ENCODE measurements at regions not wholly inside any gene's neighbourhood (a gene's known extent, or its start where the extent isn't known, plus 50 kb on each side); places are given as distances from the start of the nearest gene placed in this dataset.
"Not testable (repeated sequence)": the region's sequence is repeated elsewhere in the genome, so short reads cannot be mapped to it uniquely, and the experiment has no call there.

- no peak overlapping the region for H3K27ac Mint-ChIP-seq
- no peak for ATAC-seq (ENCODE audit: low read depth)
- no peaks in the 10 kb centered on the region for H3K36me3 Mint-ChIP-seq (ENCODE audit: low read depth)
- no peaks in the 10 kb centered on the region for H3K4me1 Mint-ChIP-seq
- ChIA-PET CTCF (no interaction called here), POLR2A (no interaction called here)
- TF ChIP-seq, protein P1, sequence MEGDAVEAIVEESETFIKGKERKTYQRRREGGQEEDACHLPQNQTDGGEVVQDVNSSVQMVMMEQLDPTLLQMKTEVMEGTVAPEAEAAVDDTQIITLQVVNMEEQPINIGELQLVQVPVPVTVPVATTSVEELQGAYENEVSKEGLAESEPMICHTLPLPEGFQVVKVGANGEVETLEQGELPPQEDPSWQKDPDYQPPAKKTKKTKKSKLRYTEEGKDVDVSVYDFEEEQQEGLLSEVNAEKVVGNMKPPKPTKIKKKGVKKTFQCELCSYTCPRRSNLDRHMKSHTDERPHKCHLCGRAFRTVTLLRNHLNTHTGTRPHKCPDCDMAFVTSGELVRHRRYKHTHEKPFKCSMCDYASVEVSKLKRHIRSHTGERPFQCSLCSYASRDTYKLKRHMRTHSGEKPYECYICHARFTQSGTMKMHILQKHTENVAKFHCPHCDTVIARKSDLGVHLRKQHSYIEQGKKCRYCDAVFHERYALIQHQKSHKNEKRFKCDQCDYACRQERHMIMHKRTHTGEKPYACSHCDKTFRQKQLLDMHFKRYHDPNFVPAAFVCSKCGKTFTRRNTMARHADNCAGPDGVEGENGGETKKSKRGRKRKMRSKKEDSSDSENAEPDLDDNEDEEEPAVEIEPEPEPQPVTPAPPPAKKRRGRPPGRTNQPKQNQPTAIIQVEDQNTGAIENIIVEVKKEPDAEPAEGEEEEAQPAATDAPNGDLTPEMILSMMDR (IDR thresholded peaks at IDR 0.05): no peak
- no peaks in the 10 kb centered on the region for H3K27me3 Mint-ChIP-seq
- H3K9me3 Mint-ChIP-seq: peaks cover 3% of the 10 kb centered on the region
- intact Hi-C loops (cut with micrococcal nuclease): no loop called here
- H3K4me3 Mint-ChIP-seq: no peak overlapping the region
- DNase-seq: no peak
Observed at GRCh38 chr12:75630091-75630490, 118.7 kb upstream of the KRR1 start.

- no peak overlapping the region for H3K27ac Mint-ChIP-seq
Observed at GRCh38 chr12:75628916-75629315, 117.5 kb upstream of the KRR1 start.

DNA sequence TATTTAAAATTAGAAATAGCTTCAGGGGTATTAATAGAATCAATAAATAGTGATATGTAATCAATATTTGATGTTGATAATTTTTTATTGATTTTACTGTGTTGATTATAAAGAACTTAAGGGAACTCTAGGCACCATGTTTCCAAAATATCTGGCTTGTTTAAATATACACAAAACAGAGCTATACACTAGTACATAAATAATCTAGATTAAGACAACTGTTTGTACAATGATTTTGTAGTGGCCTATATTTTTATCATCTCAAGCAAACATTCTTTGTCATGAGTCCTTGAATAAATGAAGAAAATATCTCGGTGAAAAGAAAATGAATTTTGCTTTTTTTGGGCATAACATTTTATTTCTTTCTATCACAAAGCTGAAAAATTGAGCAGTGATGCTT lies 117.1 kb upstream of the KRR1 start:
- ChIA-PET POLR2A (no interaction called here), CTCF (no interaction called here)
- Mint-ChIP-seq H3K36me3 (ENCODE audit: low read depth) (no peaks in the 10 kb centered on the region), H3K4me3 (no peak overlapping the region), H3K27me3 (no peaks in the 10 kb centered on the region), H3K4me1 (no peaks in the 10 kb centered on the region), H3K27ac (no peak overlapping the region), H3K9me3 (peaks cover 3% of the 10 kb centered on the region)
- TF ChIP-seq, protein P1 (IDR thresholded peaks at IDR 0.05): no peak
- ATAC-seq (ENCODE audit: low read depth) (no peak), DNase-seq (no peak)
- intact Hi-C loops (cut with micrococcal nuclease): no loop called here

More at GRCh38 chr12:75628916-75629315, 117.5 kb upstream of the KRR1 start:
- H3K4me1 Mint-ChIP-seq: no peaks in the 10 kb centered on the region
- ChIA-PET CTCF (no interaction called here), POLR2A (no interaction called here)
- ATAC-seq (ENCODE audit: low read depth): no peak
- no peaks in the 10 kb centered on the region for H3K27me3 Mint-ChIP-seq
- H3K36me3 Mint-ChIP-seq (ENCODE audit: low read depth): no peaks in the 10 kb centered on the region
- TF ChIP-seq, protein P1 (IDR thresholded peaks at IDR 0.05): no peak
- H3K9me3 Mint-ChIP-seq: peaks cover 3% of the 10 kb centered on the region
- DNase-seq: no peak
- intact Hi-C loops (cut with micrococcal nuclease): no loop called here
- no peak overlapping the region for H3K4me3 Mint-ChIP-seq

DNA sequence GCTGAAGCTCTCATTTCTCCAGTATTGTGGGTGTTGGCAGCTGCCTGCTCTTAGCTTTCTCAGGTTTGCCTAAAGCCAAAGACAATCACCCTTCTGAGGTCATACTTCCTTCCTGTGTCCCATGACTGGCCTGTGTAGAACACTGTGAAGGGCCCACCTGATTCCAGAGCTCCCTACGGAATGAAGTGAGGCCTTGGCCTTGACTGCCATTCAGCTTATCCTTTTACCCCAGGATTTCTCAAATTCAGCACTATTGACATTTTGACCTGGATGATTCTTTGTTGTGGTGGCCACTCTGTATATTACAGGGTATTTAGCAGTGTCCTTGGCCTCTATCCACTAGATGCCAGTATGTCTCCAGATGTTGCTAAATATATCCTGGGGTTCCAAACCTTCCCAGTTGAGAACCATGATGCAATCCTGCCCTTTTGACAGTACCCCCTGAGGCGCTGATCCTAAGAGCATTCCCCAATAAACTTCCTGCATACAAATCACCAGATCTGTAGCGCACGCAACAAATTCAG lies 112.3 kb upstream of the KRR1 start:
- Mint-ChIP-seq H3K27ac (no peak overlapping the region), H3K36me3 (ENCODE audit: low read depth) (no peaks in the 10 kb centered on the region), H3K4me3 (no peak overlapping the region), H3K27me3 (no peaks in the 10 kb centered on the region), H3K9me3 (peaks cover 7% of the 10 kb centered on the region), H3K4me1 (no peaks in the 10 kb centered on the region)
- DNase-seq (no peak), ATAC-seq (ENCODE audit: low read depth) (no peak)
- TF ChIP-seq, protein P1 (IDR thresholded peaks at IDR 0.05): no peak
- CTCF ChIA-PET: no interaction called here
- POLR2A ChIA-PET: no interaction called here
- intact Hi-C loops (cut with micrococcal nuclease): no loop called here

- Mint-ChIP-seq H3K36me3 (ENCODE audit: low read depth) (no peaks in the 10 kb centered on the region), H3K27me3 (peaks cover 2% of the 10 kb centered on the region), H3K9me3 (peaks cover 7% of the 10 kb centered on the region), H3K4me3 (no peak overlapping the region), H3K4me1 (no peaks in the 10 kb centered on the region), H3K27ac (no peak overlapping the region)
- DNase-seq (no peak), ATAC-seq (ENCODE audit: low read depth) (no peak)
- TF ChIP-seq, protein P1 (IDR thresholded peaks at IDR 0.05): no peak
- POLR2A ChIA-PET: no interaction called here
- CTCF ChIA-PET: interaction anchor here (0.6 kb wide), 1 partner anchor 159 kb away, joined by 3 read pairs; no protein-coding TSS in a partner anchor
- intact Hi-C loops (cut with micrococcal nuclease): no loop called here
Observed at GRCh38 chr12:75622492-75622891, 111.1 kb upstream of the KRR1 start.

DNA sequence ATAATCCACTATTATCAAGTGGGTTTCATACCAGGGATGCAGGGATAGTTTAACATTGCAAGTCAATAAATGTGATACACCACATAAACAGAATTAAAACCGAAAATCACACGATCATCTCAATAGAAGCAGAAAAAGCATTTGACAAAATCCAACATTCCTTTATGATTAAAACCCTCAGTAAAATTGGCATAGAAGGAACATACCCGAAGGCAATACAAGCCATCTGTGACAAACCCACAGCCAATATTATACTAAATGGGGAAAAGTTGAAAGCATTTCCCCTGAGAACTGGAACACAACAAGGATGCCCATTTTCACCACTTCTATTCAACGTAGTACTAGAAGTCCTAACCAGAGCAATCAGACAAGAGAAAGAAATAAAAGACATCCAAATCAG lies 103.0 kb upstream of the KRR1 start:
- H3K27ac Mint-ChIP-seq; ATAC-seq (ENCODE audit: low read depth); H3K36me3 Mint-ChIP-seq (ENCODE audit: low read depth); intact Hi-C loops (cut with micrococcal nuclease); H3K4me1 Mint-ChIP-seq; H3K4me3 Mint-ChIP-seq; CTCF ChIA-PET; DNase-seq; POLR2A ChIA-PET: not testable (repeated sequence)
- H3K27me3 Mint-ChIP-seq: peaks cover 13% of the 10 kb centered on the region
- peaks cover 12% of the 10 kb centered on the region for H3K9me3 Mint-ChIP-seq
